Activated naive CD4-positive, alpha-beta T cell treated with anti-CD3 and anti-CD28 coated beads, Interleukin-2, amount 10 ng/mL, durations not matched to agents 7 days and 5 days (primary cell): ENCODE measurements at regions not wholly inside any gene's neighbourhood (a gene's known extent, or its start where the extent isn't known, plus 50 kb on each side); places are given as distances from the start of the nearest gene placed in this dataset.

Source experiments
- CTCF ChIA-PET: fragments of 350-600 bp; sonication (Branson Sonifier 250); formaldehyde crosslinking; loops from one replicate; lab custom pipeline; 2021; ENCODE audit warnings: antibody characterized with exemption; lab: Charles Lee
- DNase-seq: peaks from one replicate; pipeline ENCODE4 v3.0.0-alpha.2; 2020
- H3K27ac Mint-ChIP-seq: one replicate; pipeline ENCODE4 v1.8.0; 2021; ENCODE audit warnings: mild to moderate bottlenecking, moderate library complexity, mixed read lengths
- H3K27me3 Mint-ChIP-seq: one replicate; pipeline ENCODE4 v1.8.0; 2021; ENCODE audit warnings: mild to moderate bottlenecking, mixed read lengths
- H3K36me3 Mint-ChIP-seq: one replicate; pipeline ENCODE4 v1.8.0; 2021; ENCODE audit warnings: mixed read lengths
- H3K4me1 Mint-ChIP-seq: one replicate; pipeline ENCODE4 v1.8.0; 2021; ENCODE audit warnings: mixed read lengths
- H3K4me3 Mint-ChIP-seq: one replicate; pipeline ENCODE4 v1.8.0; 2021; ENCODE audit warnings: mild to moderate bottlenecking, moderate library complexity, mixed read lengths
- H3K9me3 Mint-ChIP-seq: one replicate; pipeline ENCODE4 v1.8.0; 2021; ENCODE audit warnings: mixed read lengths

GRCh38 chr12:77629141-77629540, 201.6 kb upstream of the NAV3 start:
- peaks cover 4% of the 10 kb centered on the region for H3K9me3 Mint-ChIP-seq
- no peak overlapping the region for H3K4me3 Mint-ChIP-seq
- no peak for DNase-seq
- H3K36me3 Mint-ChIP-seq, result no peaks in the 10 kb centered on the region
- H3K27ac Mint-ChIP-seq, result no peak overlapping the region
- H3K27me3 Mint-ChIP-seq, result no peaks in the 10 kb centered on the region
- CTCF ChIA-PET, result no interaction called here
- H3K4me1 Mint-ChIP-seq, result no peaks in the 10 kb centered on the region

GRCh38 chr12:77625441-77625840, 205.3 kb upstream of the NAV3 start:
- DNase-seq, result no peak
- Mint-ChIP-seq H3K27ac (no peak overlapping the region), H3K9me3 (peaks cover 6% of the 10 kb centered on the region), H3K4me3 (no peak overlapping the region), H3K27me3 (no peaks in the 10 kb centered on the region), H3K36me3 (no peaks in the 10 kb centered on the region), H3K4me1 (no peaks in the 10 kb centered on the region)
- CTCF ChIA-PET, result no interaction called here

- Mint-ChIP-seq H3K36me3 (no peaks in the 10 kb centered on the region), H3K4me3 (no peak overlapping the region), H3K27ac (no peak overlapping the region), H3K4me1 (no peaks in the 10 kb centered on the region), H3K27me3 (no peaks in the 10 kb centered on the region), H3K9me3 (peaks cover 13% of the 10 kb centered on the region)
- CTCF ChIA-PET, result interaction anchor here (0.6 kb wide), 1 partner anchor 32 kb away, joined by 3 read pairs; no protein-coding TSS in a partner anchor
- DNase-seq, result no peak
Observed at GRCh38 chr12:77619425-77619824, 211.3 kb upstream of the NAV3 start.

- H3K9me3 Mint-ChIP-seq, result peaks cover 10% of the 10 kb centered on the region
- no peak overlapping the region for H3K27ac Mint-ChIP-seq
- no peaks in the 10 kb centered on the region for H3K36me3 Mint-ChIP-seq
Observed at GRCh38 chr12:77617818-77618217, 212.9 kb upstream of the NAV3 start.

GRCh38 chr12:77615332-77615731, 215.4 kb upstream of the NAV3 start:
- Mint-ChIP-seq H3K9me3 (peaks cover 10% of the 10 kb centered on the region), H3K36me3 (no peaks in the 10 kb centered on the region), H3K27ac (no peak overlapping the region), H3K4me1 (no peaks in the 10 kb centered on the region), H3K4me3 (no peak overlapping the region), H3K27me3 (no peaks in the 10 kb centered on the region)
- CTCF ChIA-PET, result no interaction called here
- DNase-seq, result no peak

More at GRCh38 chr12:77617818-77618217, 212.9 kb upstream of the NAV3 start:
- H3K4me3 Mint-ChIP-seq, result no peak overlapping the region
- no peaks in the 10 kb centered on the region for H3K27me3 Mint-ChIP-seq
- no peak for DNase-seq
- no peaks in the 10 kb centered on the region for H3K4me1 Mint-ChIP-seq
- CTCF ChIA-PET, result no interaction called here

- Mint-ChIP-seq H3K27ac (no peak overlapping the region), H3K4me3 (no peak overlapping the region), H3K4me1 (no peaks in the 10 kb centered on the region), H3K36me3 (no peaks in the 10 kb centered on the region), H3K27me3 (no peaks in the 10 kb centered on the region), H3K9me3 (peaks cover 10% of the 10 kb centered on the region)
- DNase-seq, result no peak
- CTCF ChIA-PET, result no interaction called here
Observed at GRCh38 chr12:77613411-77613810, 217.3 kb upstream of the NAV3 start.

- Mint-ChIP-seq H3K27ac (no peak overlapping the region), H3K36me3 (no peaks in the 10 kb centered on the region), H3K4me1 (no peaks in the 10 kb centered on the region), H3K9me3 (no peaks in the 10 kb centered on the region), H3K27me3 (no peaks in the 10 kb centered on the region), H3K4me3 (no peak overlapping the region)
- CTCF ChIA-PET, result no interaction called here
- no peak for DNase-seq
Observed at GRCh38 chr12:77610446-77610845, 220.2 kb upstream of the NAV3 start.

- Mint-ChIP-seq H3K27me3 (no peaks in the 10 kb centered on the region), H3K36me3 (no peaks in the 10 kb centered on the region), H3K4me3 (no peak overlapping the region), H3K9me3 (no peaks in the 10 kb centered on the region), H3K27ac (no peak overlapping the region), H3K4me1 (no peaks in the 10 kb centered on the region)
- DNase-seq, result no peak
- CTCF ChIA-PET, result no interaction called here
Observed at GRCh38 chr12:77609016-77609415, 221.7 kb upstream of the NAV3 start.

- CTCF ChIA-PET, result no interaction called here
- no peak for DNase-seq
- Mint-ChIP-seq H3K27ac (no peak overlapping the region), H3K4me3 (no peak overlapping the region), H3K4me1 (no peaks in the 10 kb centered on the region), H3K36me3 (no peaks in the 10 kb centered on the region), H3K27me3 (no peaks in the 10 kb centered on the region), H3K9me3 (peaks cover 2% of the 10 kb centered on the region)
Observed at GRCh38 chr12:77608271-77608824, 222.3 kb upstream of the NAV3 start.

- CTCF ChIA-PET, result no interaction called here
- peaks cover 3% of the 10 kb centered on the region for H3K9me3 Mint-ChIP-seq
- H3K4me1 Mint-ChIP-seq, result no peaks in the 10 kb centered on the region
- no peak for DNase-seq
- no peaks in the 10 kb centered on the region for H3K36me3 Mint-ChIP-seq
- H3K27ac Mint-ChIP-seq, result no peak overlapping the region
- H3K27me3 Mint-ChIP-seq, result no peaks in the 10 kb centered on the region
- H3K4me3 Mint-ChIP-seq, result no peak overlapping the region
Observed at GRCh38 chr12:77606348-77606747, 224.3 kb upstream of the NAV3 start.

- Mint-ChIP-seq H3K4me3 (no peak overlapping the region), H3K27me3 (no peaks in the 10 kb centered on the region), H3K27ac (no peak overlapping the region), H3K9me3 (peaks cover 3% of the 10 kb centered on the region), H3K36me3 (no peaks in the 10 kb centered on the region), H3K4me1 (no peaks in the 10 kb centered on the region)
- CTCF ChIA-PET, result no interaction called here
- no peak for DNase-seq
Observed at GRCh38 chr12:77603946-77604345, 226.7 kb upstream of the NAV3 start.

- Mint-ChIP-seq H3K9me3 (peaks cover 3% of the 10 kb centered on the region), H3K4me3 (no peak overlapping the region), H3K27me3 (no peaks in the 10 kb centered on the region), H3K4me1 (no peaks in the 10 kb centered on the region), H3K36me3 (no peaks in the 10 kb centered on the region), H3K27ac (no peak overlapping the region)
- CTCF ChIA-PET, result no interaction called here
- no peak for DNase-seq
Observed at GRCh38 chr12:77601069-77601468, 229.6 kb upstream of the NAV3 start.

GRCh38 chr12:77600468-77600843, 230.2 kb upstream of the NAV3 start:
- no peaks in the 10 kb centered on the region for H3K4me1 Mint-ChIP-seq
- no peaks in the 10 kb centered on the region for H3K36me3 Mint-ChIP-seq
- H3K27me3 Mint-ChIP-seq, result no peaks in the 10 kb centered on the region
- DNase-seq, result no peak
- no peak overlapping the region for H3K27ac Mint-ChIP-seq
- no peak overlapping the region for H3K4me3 Mint-ChIP-seq
- H3K9me3 Mint-ChIP-seq, result peaks cover 3% of the 10 kb centered on the region
- CTCF ChIA-PET, result no interaction called here

- Mint-ChIP-seq H3K27ac (no peak overlapping the region), H3K9me3 (peaks cover 5% of the 10 kb centered on the region), H3K36me3 (no peaks in the 10 kb centered on the region), H3K4me3 (no peak overlapping the region), H3K4me1 (no peaks in the 10 kb centered on the region), H3K27me3 (no peaks in the 10 kb centered on the region)
- DNase-seq, result no peak
- CTCF ChIA-PET, result no interaction called here
Observed at GRCh38 chr12:77599782-77600467, 230.8 kb upstream of the NAV3 start.

- no peak overlapping the region for H3K4me3 Mint-ChIP-seq
- no peak for DNase-seq
- no peaks in the 10 kb centered on the region for H3K36me3 Mint-ChIP-seq
- CTCF ChIA-PET, result no interaction called here
- no peak overlapping the region for H3K27ac Mint-ChIP-seq
- no peaks in the 10 kb centered on the region for H3K27me3 Mint-ChIP-seq
- peaks cover 2% of the 10 kb centered on the region for H3K9me3 Mint-ChIP-seq
- no peaks in the 10 kb centered on the region for H3K4me1 Mint-ChIP-seq
Observed at GRCh38 chr12:77594366-77594765, 236.3 kb upstream of the NAV3 start.
